BE2C (cell line): ENCODE measurements at regions not wholly inside any gene's neighbourhood (a gene's known extent, or its start where the extent isn't known, plus 50 kb on each side); places are given as distances from the start of the nearest gene placed in this dataset.

Experiments
- DNase-seq: peaks from one replicate; pipeline ENCODE4 v3.0.0-alpha.2; 2020
- H3K27me3 ChIP-seq: fragments of 250-450 bp; sonication (Bioruptor Pico); 2 replicates; pipeline ENCODE4 v1.5.1; 2020; ENCODE audit warnings: mild to moderate bottlenecking
- H3K36me3 ChIP-seq: fragments of 250-450 bp; sonication (Bioruptor Pico); 2 replicates; pipeline ENCODE4 v1.5.1; 2020; ENCODE audit warnings: mild to moderate bottlenecking
- H3K4me1 ChIP-seq: fragments of 250-450 bp; sonication (Bioruptor Pico); 2 replicates; pipeline ENCODE4 v1.5.1; 2020
- H3K4me3 ChIP-seq: 2 replicates; pipeline ENCODE4 v1.5.1; 2011; ENCODE audit warnings: low read depth, low read length
- H3K9me3 ChIP-seq: fragments of 250-450 bp; sonication (Bioruptor Pico); 2 replicates; pipeline ENCODE4 v1.5.1; 2020
- TF ChIP-seq, protein P1 (sequence below): IDR thresholded peaks from 2 replicates; pipeline ENCODE4 v1.5.1; 2012; ENCODE audit warnings: mild to moderate bottlenecking, low read depth, low read length

- Histone ChIP-seq H3K9me3 (no peaks in the 10 kb centered on the region), H3K36me3 (no peaks in the 10 kb centered on the region), H3K4me1 (no peaks in the 10 kb centered on the region), H3K4me3 (no peak overlapping the region), H3K27me3 (no peaks in the 10 kb centered on the region)
- DNase-seq, result no peak
- TF ChIP-seq, protein P1, sequence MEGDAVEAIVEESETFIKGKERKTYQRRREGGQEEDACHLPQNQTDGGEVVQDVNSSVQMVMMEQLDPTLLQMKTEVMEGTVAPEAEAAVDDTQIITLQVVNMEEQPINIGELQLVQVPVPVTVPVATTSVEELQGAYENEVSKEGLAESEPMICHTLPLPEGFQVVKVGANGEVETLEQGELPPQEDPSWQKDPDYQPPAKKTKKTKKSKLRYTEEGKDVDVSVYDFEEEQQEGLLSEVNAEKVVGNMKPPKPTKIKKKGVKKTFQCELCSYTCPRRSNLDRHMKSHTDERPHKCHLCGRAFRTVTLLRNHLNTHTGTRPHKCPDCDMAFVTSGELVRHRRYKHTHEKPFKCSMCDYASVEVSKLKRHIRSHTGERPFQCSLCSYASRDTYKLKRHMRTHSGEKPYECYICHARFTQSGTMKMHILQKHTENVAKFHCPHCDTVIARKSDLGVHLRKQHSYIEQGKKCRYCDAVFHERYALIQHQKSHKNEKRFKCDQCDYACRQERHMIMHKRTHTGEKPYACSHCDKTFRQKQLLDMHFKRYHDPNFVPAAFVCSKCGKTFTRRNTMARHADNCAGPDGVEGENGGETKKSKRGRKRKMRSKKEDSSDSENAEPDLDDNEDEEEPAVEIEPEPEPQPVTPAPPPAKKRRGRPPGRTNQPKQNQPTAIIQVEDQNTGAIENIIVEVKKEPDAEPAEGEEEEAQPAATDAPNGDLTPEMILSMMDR, result no peak
Measured at GRCh38 chr22:27164781-27165503, 507.6 kb downstream of the MIAT start.

DNA sequence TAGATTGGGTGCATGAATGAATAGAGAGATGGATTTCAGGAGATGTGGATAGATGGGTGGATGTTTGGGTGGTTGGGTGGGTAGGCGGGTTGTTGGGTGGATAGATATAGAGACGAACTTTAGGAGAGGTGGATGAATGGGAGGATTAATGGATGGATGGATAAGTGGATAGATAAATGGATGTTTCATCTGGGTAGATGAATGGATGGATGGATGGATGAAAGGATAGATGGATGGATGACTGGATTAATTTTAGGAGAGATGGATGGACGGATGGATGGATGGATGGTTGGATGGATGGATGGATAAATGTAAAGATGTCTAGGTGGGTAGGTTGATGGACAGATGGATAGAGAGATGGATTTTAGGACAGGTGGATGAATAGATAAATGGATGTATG is 511.3 kb downstream of the MIAT start:
- no peak for DNase-seq
- no peak overlapping the region for H3K4me3 ChIP-seq
- H3K36me3 ChIP-seq, result no peaks in the 10 kb centered on the region
- peaks cover 13% of the 10 kb centered on the region for H3K4me1 ChIP-seq
- H3K9me3 ChIP-seq, result no peaks in the 10 kb centered on the region
- TF ChIP-seq, protein P1, result no peak
- no peaks in the 10 kb centered on the region for H3K27me3 ChIP-seq

GRCh38 chr22:27170491-27170890 is 513.1 kb downstream of the MIAT start:
- peaks cover 13% of the 10 kb centered on the region for H3K4me1 ChIP-seq
- H3K4me3 ChIP-seq, result no peak overlapping the region
- peak; percentile 76 for DNase-seq
- H3K36me3 ChIP-seq, result no peaks in the 10 kb centered on the region
- TF ChIP-seq, protein P1, result no peak
- H3K27me3 ChIP-seq, result no peaks in the 10 kb centered on the region
- no peaks in the 10 kb centered on the region for H3K9me3 ChIP-seq

- TF ChIP-seq, protein P1, result no peak
- H3K4me1 ChIP-seq, result peaks cover 13% of the 10 kb centered on the region
- H3K27me3 ChIP-seq, result no peaks in the 10 kb centered on the region
- no peaks in the 10 kb centered on the region for H3K9me3 ChIP-seq
- DNase-seq, result no peak
- H3K4me3 ChIP-seq, result no peak overlapping the region
- no peaks in the 10 kb centered on the region for H3K36me3 ChIP-seq
Measured at GRCh38 chr22:27171212-27171611, 513.8 kb downstream of the MIAT start.

- Histone ChIP-seq H3K36me3 (no peaks in the 10 kb centered on the region), H3K4me1 (peaks cover 13% of the 10 kb centered on the region), H3K27me3 (no peaks in the 10 kb centered on the region), H3K9me3 (no peaks in the 10 kb centered on the region), H3K4me3 (no peak overlapping the region)
- no peak for DNase-seq
- TF ChIP-seq, protein P1, result no peak
Measured at GRCh38 chr22:27173530-27173929, 516.1 kb downstream of the MIAT start.

DNA sequence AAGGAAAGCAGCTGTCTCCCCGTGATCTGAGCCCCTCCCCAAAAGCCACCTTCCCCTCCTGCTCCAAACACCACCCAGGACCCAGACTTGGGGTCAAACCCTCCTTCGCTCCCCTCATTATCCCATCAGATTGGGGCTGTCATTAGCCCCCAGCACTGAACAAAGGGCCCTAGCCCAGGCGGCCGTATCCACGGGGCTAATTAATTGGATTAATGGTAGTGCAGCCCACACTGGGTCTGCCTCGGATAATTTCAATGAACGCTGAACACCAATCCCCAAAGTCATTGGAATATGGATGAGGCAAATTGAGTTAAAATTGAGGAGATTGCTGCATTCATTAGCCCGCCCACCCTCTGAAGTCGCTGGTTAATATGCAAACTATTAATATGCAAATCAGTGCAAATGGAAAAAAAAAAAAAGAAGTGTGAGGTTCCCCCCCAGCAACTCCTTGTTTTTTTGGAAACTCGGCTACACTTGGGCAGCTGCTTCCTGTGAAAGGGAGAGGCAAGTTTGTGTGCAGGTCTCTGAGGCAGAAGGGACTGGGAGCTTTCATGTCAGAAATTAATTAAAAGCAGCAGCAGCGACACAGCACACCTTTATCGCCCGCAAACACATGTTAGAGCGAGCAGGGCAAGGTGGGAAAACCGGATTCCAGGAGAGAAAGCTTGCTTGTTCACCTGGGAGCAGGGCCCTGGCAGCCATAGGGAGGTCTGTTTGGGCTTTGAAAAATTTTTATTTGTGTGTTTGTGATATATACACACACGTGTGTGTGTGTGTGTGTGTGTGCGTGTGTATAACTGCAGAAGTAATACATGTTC is 517.8 kb downstream of the MIAT start:
- no peaks in the 10 kb centered on the region for H3K9me3 ChIP-seq
- DNase-seq, result no peak
- H3K27me3 ChIP-seq, result no peaks in the 10 kb centered on the region
- no peak overlapping the region; the same call in 1 of the 2 replicates for H3K4me3 ChIP-seq
- H3K36me3 ChIP-seq, result no peaks in the 10 kb centered on the region
- TF ChIP-seq, protein P1, result no peak
- H3K4me1 ChIP-seq, result peaks cover 13% of the 10 kb centered on the region
